ENCODE measurements at regions not wholly inside any gene's neighbourhood (a gene's known extent, or its start where the extent isn't known, plus 50 kb on each side); places are given as distances from the start of the nearest gene placed in this dataset.

- no peak for TF ChIP-seq EGR1 (IDR thresholded peaks at IDR 0.05; ENCODE audit: borderline replicate concordance, low read depth, low read length)
Observed at GRCh38 chr6:170210026-170210390, 80.9 kb downstream of the DLL1 start (continued).

All from H1 (cell line).